Activated CD8-positive, alpha-beta memory T cell treated with anti-CD3 and anti-CD28 coated beads, Interleukin-2, amount 50 U/mL, for 48 hours (primary cell): ENCODE measurements at regions not wholly inside any gene's neighbourhood (a gene's known extent, or its start where the extent isn't known, plus 50 kb on each side); places are given as distances from the start of the nearest gene placed in this dataset.

Source experiments
- DNase-seq: peaks from one replicate; pipeline ENCODE4 v3.0.0-alpha.2; 2020

- no peak for DNase-seq
These were observed 534.8 kb downstream of the TCERG1L start for GRCh38 chr10:130776724-130777123.

- no peak for DNase-seq
These were observed 533.9 kb downstream of the TCERG1L start for GRCh38 chr10:130777507-130778165.

DNA sequence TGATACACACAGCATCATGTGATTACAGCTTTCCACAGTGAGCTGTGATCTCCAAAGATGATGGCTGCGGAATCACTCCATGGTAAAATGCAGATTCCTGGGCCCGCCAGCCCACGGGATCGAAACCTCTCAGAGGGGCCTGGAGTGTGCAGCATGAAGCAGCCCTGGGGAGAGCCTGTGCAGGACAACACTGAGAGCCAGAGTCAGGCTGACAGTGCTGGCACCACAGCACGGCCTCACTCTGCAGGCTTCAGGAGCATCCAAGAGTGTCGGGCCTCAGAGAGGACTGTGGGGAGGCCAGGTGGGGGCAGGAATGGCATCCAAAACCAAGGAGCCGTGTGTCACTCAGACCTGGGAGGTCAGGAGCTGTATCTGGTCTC lies 533.4 kb downstream of the TCERG1L start:
- DNase-seq: no peak

DNA sequence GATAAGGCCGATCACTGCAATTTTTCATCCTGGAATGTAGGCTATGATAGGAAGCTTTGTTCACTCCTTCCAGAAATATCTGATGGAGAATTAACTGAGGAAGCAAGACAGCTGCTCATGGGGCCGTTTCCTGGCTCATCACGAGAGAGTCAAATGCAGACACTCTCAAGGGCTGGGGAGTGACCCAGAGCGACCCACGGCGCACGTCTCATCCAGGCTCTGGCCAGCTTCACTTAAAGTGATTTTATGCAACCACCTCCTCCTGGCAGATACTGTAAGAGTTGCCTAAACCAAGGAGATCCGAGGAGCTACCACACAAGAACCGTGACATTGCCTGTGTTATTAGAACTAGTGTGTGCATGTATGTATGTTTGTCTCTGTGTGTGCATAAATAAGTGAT lies 530.8 kb downstream of the TCERG1L start:
- no peak for DNase-seq

DNA sequence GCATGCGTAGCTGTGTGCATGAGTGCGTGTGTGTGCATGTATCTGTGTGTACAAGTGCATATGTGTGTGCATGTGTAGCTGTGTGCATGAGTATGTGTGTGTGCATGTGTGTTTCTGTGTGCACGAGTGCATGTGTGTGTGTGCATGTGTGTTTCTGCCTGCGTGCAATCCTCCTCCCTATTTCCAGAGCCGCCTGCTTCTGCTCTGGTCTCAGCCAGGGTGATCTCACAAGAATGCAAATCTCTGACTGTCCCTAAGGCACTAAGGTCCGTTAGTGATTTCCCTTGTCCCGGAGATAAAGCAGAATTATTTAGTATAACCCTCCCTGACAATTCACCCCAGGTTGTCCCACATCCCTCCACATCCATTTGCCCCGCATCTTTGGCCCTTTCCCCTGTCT lies 530.3 kb downstream of the TCERG1L start:
- no peak for DNase-seq

DNA sequence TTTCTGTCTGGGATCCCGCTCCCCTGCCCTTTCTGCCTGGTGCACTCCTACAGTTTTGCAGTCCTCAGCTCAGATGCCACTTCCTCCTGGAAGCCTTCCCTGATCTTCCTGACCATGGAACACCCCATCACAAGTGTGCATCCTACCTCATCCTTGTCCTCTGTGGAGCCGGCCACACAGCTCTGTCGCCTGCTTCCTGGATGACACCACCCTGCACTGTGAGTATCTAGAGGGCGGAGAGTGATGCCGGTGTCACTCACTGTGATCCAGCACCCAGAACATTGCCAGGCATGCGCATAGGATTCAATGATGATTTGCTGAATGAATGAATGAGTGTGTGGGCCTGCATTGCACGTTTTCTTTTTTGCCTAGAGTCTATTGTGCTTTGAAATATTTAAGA lies 529.9 kb downstream of the TCERG1L start:
- DNase-seq: no peak

GRCh38 chr10:130782467-130782866 lies 529.1 kb downstream of the TCERG1L start:
- no peak for DNase-seq

- no peak for DNase-seq
These were observed 527.2 kb downstream of the TCERG1L start for GRCh38 chr10:130784326-130784725.

DNA sequence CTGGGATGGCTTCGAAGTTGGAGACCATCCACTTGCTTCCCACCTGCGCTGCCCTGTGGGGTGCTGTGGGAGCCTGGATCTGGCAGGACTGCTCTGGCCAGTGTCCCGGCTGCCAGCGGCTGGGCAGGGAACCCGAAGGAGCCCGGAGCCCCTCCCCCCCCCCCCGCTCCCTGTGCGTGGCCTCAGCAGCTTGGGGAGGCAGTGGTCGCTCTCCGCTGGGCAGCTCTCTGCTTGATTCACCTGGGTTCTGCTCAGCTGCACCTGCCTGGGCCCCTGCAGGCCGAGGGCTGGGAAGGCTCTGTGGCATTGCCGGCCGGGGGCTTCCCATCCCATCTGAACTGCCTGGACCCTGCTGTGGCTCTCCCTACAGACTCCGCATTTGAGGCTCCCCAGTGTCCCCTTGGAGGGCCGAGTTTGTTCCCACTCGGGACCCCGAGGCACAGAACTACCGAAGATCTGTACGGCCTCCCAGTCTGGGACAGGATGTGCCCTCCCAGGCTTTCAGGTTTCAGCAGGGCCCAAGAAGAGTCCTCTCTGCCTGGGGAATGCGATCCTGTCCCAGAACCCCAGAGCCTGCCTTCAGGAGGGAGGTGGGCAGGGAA lies 525.1 kb downstream of the TCERG1L start:
- DNase-seq: no peak

DNA sequence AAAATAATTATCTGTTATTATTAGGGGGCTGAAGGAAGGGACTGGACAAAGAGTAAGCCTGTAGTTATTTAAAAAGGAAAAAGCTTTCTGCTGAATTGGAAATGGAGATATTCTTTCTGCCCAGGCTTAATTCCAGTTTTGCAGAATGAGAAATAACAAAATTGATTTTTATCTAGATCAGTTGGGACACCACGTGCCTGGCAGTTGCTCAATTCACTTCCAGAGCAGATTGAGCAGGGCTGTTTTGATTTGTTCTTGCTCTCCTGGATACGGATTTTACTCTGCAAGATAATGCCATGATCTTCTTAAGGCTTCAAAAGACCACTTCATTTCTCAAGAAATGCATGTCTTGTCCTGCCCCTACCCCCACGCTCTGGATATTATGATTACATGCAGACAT lies 524.3 kb downstream of the TCERG1L start:
- DNase-seq: no peak

- DNase-seq: no peak
These were observed 523.7 kb downstream of the TCERG1L start for GRCh38 chr10:130787821-130788220.

DNA sequence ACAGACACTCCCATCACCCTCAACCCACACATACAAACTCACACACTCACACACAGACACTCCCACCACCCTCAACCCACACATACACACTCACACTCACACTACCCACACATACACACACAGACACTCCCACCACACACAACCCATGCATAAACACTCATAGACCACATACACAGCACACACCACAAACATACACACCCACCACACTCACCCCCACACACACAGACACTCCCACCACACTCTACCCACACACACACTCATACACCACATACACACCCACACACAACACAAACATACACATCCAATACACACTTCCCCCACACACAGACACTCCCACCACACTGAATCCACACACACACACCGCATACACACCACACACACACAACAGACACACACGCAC lies 521.2 kb downstream of the TCERG1L start:
- no peak for DNase-seq

- no peak for DNase-seq
These were observed 519.2 kb downstream of the TCERG1L start for GRCh38 chr10:130792096-130792845.

GRCh38 chr10:130795819-130796218 lies 515.7 kb downstream of the TCERG1L start:
- DNase-seq: no peak

DNA sequence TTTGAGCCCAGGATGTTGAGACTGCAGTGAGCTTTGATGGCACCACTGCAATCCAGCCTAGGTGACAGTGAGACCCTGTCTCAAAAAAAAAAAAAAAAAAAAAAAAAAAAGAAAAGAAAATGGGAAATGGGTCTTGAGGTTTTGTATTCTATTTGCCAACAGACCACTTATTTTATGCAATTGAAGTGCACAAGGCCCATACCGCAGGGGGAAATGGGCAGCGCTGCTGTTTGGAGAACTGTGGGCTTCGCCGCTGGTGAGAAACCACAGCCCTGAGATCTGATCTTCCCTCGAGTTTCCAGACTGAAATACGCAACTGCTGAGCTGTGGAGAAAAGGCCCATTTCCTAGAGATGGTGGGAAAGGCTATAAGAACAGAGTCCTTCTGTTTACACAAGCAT lies 512.0 kb downstream of the TCERG1L start:
- no peak for DNase-seq

- no peak for DNase-seq
These were observed 511.2 kb downstream of the TCERG1L start for GRCh38 chr10:130800281-130800680.

DNA sequence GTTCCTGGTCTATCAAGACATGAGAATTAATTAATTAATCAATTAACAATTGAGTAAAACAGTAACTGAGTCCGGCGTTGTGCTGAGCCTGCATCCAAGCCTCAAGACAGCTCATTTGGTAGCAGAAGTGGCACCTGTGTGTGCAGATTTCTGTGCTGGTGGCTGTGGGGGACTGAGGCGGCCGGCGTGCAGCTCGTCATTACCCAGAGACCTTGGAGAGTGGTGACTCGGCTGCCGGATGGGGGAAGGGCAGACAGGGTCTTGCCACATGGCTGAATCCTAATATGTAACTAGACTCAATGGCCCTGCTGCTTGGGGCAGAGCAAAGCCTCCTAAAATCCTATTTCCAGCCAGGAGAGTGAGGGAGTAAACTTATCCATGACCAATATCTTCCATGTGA lies 510.2 kb downstream of the TCERG1L start:
- no peak for DNase-seq

DNA sequence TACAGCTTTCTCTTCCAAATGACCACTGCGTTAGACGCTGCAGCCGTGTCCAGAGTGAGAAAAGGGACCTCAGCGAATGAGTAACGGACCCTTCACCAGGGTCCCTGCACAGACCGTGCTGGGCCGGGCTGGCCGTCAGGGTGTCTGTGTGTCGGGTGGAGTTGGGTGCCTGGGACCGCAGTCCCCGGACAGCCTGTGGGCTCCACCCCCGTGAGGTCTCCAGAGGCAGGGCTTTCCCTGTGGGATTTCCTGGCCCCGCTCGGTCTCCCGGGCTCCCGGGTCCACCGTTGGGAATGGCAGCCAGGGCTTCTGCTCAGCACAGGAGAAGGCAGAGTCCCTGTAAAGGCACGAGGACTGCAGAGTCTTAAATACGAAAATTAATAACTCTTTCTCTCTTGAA lies 509.7 kb downstream of the TCERG1L start:
- no peak for DNase-seq

- no peak for DNase-seq
These were observed 509.2 kb downstream of the TCERG1L start for GRCh38 chr10:130802301-130802700.

- DNase-seq: no peak
These were observed 507.2 kb downstream of the TCERG1L start for GRCh38 chr10:130804281-130804680.

- DNase-seq: no peak
These were observed 506.5 kb downstream of the TCERG1L start for GRCh38 chr10:130804778-130805634.

- DNase-seq: no peak
These were observed 505.9 kb downstream of the TCERG1L start for GRCh38 chr10:130805635-130806030.

DNA sequence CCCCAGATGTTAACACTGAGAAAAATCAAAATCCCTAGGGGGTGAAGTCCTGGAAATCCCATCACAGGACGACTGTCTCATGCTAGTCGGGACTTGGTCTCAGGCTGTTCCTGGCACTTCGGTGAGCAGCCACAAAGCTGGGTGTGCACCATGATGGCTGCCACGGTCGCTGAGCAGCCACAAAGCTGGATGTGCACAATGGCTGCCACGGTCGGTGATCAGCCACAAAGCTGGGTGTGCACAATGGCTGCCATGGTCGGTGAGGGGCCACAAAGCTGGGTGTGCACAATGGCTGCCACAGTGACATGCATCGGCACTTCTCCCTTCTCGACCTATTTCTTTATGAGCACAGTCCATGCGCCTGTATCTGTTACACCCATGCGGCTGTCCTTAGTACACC lies 505.1 kb downstream of the TCERG1L start:
- no peak for DNase-seq
